EH (cell line): ENCODE measurements at regions not wholly inside any gene's neighbourhood (a gene's known extent, or its start where the extent isn't known, plus 50 kb on each side); places are given as distances from the start of the nearest gene placed in this dataset.
"Not testable (repeated sequence)": the region's sequence is repeated elsewhere in the genome, so short reads cannot be mapped to it uniquely, and the experiment has no call there.

Source experiments
- DNase-seq: peaks from one replicate; pipeline ENCODE4 v3.0.0-alpha.2; 2015; ENCODE audit warnings: low read depth

DNA sequence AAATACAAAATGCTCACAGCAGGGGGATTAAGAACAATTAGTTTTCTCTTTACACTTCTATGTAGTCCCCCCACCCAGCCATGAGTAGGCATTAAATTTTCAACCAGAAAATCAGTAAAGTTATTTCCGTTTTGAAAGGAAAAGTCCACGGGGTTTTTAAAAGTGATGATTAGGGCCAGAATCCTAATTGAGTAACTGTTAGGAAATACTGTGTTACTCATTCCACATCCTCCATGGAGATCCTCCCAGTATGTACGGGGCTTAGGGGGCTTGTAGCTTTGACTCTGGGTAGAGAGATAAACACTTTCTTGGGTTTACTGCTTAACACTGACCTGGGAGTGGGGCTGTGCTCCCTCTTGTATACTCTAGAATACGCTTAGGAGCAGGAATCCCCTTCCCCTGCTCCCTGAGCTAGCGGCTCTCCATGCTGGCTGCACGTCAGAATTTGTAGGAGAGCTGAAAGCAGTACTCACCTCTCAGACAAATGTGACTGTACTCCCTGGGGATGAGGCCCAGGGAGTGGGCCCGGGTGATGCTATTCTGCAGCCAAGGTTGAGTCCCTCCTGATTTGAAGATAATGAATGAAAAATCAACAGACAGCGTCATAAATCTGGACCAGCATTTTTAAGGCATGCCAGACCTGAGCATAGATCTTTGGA, 100.5 kb downstream of the SLC4A3 start:
- DNase-seq, result peak; percentile 36

DNA sequence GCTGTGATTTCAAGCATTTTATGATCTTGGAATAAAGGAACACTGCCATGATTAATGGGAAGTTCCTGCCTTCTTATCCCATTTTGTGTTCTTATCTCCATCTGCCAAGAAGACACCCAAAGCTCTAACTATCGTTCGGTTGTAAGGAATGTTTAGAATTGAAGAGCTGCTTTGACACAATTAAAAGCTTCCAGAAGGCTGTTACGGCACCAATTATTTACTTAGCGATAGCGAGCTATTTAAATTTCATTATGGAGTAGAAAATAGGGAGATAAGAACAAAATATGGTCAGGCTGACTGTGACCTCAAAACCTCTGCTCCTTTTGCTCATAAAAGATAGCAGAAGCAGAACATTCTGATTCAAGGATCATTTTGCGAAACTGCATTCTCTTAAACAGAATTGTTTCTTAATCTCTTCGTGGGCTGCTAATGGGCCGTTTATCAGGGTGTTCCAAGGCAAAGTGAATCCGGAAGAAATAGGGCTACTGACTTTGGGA, 101.6 kb downstream of the SLC4A3 start:
- DNase-seq, result no peak

DNA sequence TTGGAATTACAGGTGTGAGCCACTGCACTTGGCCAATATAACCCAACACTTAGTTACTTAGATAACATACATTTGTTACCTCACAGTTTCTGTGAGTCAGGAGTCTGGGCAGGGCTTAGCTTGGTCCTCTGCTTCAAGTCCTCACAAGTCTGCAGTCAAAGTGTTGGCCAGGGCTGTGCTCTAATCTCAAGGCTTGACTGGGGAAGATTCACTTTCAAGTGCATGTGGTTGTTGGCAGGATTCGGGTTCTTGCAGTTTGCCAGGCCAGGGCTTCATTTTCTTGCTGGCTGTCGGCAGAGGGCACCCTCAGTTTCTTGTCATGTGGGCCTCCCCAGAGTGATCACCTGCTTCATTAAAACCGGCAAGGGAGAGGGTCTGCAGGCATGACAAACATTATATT, 103.7 kb downstream of the SLC4A3 start:
- no peak for DNase-seq

DNA sequence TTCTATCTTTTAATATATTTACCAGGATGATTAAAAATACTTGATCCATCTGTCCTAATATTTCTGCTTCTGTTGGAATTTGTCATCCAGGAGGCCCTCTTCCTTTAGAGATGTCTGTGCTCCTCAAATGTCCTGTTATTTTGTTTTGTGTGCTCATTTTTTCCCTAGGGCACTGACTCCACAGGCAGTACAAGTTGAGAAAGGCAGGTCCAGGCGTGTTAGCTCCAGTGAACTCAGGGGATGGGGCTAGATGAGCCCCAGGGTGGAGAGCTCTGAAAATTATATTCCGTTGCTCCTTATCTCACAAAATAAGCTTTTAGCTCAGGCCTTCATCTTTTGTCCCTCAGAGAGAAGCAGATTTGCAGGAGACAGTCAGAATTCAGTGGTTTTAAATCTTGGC, 105.7 kb downstream of the SLC4A3 start:
- DNase-seq, result no peak

DNA sequence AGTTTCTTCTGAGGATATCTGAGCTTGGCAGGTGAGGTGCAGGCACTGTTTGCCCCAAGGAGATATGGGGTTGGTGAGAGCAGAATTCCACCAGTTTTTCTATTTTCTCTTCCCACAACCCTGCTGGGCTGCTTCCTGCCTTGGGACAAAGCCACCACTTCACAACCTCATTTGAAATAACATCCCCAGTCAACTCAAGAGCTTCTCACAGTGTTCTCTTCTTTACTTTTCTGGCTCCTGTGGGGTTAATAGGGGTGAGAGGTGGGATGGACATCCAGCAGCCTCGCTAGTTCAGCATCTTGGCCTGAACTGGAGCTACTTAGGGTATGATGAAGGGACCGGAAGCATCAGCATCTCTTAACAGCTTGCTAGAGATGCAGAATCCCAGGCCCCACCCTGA, 106.3 kb downstream of the SLC4A3 start:
- DNase-seq, result no peak

DNA sequence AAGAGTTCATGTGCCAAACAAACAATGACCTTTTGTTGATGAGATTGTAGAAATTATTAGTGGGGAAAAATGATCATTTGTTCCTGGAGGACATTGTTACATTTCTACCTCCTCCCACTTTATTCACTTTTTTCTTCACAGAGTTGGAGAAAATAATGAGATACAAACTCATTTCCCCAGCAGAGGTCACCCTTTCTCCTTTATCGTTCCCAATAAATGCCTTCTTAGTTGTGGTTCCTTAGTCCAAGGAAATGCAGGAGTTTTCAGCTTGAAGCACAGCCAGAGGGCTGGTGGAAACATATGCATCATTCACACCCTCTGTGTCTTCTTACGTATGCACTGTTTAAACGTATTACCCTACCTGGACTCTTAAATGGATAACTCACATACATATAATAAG, 108.8 kb downstream of the SLC4A3 start:
- DNase-seq, result peak; percentile 80

DNA sequence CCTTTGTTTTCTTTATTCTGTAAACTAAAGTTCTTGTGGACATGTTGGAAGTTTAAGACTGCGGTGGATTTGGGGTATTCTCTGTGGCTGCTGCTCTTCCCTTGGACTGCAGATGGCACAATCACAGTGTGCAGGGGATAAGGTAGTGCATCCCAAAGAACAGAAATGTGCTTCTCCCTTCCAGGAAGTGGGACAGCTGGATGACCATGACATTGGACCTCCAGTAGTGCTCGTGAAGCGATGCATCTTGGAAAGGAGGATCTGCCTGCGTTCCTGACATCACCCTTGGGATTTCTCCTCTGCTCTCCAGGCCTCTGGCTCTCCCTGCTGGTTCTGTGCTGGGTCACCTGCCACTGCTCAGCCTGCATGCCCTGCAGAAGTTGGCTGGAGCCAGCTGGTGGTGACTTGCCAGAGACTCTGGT, 109.9 kb downstream of the SLC4A3 start:
- DNase-seq, result peak; percentile 55

DNA sequence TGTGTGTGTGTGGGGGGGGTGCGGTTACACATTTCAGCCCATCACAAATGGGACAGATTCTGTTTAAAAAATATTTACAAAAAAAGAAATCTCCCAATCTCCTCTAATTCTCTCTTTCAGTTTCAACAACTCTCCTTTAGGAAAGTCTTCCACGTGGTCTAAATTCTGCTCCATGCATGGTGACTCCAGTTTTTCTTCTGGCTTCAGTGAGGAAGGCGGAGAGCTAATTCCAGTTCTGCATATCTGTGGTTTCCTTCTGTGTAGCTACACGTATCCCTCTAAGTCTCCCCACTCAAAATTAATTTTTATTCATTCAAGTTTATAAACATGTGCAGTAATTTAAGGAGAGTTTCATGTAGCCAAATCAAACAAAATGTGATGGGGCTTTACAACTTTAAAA, 111.6 kb downstream of the SLC4A3 start:
- DNase-seq, result peak; percentile 43

DNA sequence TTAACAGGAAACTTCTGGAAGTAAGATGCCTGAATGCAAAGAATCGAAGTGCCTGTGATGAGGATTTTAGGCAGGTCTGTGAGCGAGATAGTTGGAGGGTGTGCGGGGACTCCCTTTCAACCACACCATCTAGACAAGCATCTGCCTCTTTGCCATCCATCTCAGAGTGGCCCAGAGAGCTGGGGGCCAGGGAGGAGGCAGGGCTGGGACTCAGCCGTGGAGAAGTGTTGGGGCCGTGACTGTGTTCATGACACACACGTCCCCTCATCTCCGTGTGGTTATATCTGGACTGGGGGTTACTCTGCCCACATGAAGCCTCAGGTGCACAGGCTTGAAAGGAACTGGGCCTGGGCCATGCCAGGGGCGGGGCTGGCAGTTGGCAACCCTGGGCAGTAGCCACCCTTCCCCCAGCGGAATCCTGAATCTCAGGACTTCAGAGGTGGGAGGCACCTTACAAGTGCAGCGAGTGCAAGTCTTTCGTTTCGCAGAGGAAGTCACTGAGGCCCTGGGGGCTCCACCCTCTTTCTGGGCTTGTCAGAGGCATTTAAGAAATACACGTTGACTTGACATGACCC, 112.5 kb downstream of the SLC4A3 start:
- no peak for DNase-seq

DNA sequence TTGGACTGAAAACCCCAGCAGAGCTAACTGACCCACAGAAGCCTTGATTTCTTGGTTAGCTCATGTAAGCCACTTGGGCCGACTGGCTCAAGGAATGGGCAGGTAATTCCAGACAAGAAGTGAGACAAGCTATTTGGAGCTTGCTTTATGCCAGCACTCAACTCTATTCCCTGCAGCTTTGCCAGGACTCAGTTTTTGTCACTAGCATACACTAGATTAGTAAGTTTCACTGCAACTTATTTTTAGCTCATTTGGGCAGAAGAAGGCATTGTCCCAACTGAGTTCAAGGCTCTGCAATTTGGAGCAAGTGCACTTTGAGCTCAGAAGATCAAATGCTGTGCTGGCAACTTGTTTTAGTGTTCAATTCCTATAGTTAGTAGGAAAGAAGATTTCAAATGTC, 116.1 kb downstream of the SLC4A3 start:
- DNase-seq, result no peak

DNA sequence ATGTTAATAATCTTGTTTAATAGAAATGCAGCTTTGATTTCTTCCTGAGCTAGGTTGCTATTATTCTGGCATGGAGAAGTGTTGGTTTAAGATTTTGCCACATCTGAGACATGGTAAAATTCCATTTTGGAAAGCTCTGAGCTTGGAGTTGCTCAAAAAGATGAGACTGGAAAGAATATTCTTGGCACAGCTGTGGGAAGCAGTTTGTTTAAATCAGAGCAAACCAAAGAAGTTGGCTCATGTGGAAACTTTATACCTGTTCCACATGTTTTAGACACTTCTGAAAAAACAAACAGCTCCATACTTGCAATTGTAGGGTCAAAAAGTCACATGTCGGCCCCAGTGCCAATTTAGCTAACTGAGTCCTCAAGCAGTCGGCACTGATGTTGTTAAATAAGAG, 116.6 kb downstream of the SLC4A3 start:
- DNase-seq, result no peak

DNA sequence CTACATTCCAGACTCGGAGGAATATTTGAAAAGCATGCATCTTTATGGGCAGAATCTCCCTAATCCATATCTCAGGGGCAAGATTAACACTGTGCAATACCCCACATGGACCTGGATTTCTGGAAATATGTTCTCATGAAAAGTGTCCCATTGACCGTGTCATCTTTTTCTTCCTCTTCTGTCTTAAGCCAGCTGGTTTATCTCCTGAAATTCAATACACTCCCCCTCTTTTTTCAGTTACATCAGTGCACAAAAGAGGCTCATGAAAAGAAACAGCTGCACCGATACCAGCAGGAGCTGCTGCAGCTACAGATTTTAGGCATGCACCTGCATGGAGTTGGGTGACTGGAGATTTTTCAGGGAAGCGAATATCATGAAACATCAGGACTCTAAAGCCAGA, 117.2 kb downstream of the SLC4A3 start:
- DNase-seq, result no peak

DNA sequence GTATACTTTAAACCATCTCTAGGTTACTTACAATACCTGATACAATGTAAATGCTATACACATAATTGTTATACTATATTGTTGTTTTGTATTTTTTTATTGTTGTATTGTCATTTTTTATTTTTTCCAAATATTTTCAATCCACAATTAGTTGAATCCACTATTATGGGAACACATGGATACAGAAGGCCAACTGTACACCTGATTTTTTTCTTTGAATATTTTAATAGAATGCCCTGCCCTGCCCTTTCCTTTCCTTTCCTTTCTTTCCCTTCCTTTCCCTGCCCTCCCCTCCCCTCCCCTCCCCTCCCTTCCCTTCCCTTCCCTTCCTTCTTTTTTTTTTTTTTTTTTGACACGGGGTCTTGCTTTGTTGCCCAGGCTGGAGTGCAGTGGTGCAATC, 120.2 kb downstream of the SLC4A3 start:
- DNase-seq, result no peak

DNA sequence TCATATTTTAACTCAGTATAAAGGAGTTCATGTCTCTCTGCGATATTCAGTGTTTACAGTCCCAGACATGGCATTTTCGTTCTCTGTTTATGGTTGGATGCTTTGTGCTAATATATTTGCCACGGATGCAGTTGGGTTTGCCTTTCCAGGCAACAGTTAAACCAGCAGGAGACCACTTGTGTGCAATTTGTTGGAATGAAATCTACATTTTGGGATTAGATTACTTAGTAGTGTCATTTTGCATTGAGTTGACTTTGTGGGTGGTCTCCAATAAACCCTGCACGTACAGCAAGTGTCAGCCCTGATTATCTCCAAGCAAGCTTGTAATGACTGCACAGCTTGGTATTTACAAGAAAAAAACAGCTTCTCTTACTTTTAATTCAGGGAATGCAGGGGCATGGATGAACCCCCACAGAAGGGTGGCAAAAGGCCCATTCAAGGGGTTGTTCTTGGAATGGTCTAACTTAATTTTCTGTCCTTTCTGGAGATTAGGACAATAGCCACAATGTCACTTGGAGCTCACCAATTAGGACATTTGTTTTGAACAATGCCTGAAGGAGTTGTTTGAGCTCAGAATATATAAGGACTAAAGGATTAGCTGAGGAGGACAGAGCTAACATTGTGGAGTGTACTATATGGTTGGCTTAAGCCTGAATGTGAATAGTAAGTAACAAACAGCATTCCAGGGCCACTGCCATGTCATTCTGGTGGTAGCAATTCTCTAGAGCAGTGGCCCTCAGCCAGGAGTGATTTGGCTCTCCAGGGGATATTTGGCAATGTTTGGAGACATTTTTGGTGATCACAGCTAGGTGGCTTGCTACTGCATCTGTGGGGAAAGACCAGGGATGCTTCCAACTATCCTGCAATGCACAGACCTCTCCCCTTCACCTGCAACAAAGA, 121.5 kb downstream of the SLC4A3 start:
- DNase-seq, result peak; percentile 18

DNA sequence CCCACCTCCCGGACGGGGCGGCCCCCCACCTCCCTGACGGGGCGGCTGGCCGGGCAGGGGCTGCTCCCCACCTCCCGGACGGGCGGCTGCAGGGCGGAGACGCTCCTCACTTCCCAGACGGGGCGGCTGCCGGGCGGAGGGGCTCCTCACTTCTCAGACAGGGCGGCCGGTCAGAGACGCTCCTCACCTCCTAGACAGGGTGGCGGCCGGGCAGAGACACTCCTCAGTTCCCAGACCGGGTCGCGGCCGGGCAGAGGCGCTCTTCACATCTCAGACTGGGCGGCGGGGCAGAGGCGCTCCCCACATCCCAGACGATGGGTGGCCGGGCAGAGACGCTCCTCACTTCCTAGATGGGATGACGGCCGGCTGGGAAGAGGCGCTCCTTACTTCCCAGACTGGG, 123.7 kb downstream of the SLC4A3 start:
- not testable (repeated sequence) for DNase-seq

DNA sequence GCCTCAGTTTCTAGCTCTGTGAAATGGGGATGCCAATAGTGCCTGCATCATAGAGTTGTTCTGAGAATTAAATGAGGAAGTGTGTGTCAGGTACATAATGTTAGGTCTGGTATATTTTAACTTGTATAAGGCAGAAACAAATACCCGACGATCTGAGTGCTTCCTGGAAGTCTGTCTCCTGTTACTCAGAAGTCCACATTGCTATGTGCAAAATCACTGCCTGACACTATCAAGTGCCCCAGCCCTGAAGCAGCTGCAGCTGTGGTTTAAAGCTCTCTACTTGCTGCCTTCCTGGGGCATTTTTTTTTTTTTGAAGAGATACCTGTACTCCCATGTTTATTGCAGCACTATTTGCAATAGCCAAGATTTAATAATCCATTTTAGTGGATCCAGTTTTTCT, 125.3 kb downstream of the SLC4A3 start:
- DNase-seq, result peak; percentile 35

DNA sequence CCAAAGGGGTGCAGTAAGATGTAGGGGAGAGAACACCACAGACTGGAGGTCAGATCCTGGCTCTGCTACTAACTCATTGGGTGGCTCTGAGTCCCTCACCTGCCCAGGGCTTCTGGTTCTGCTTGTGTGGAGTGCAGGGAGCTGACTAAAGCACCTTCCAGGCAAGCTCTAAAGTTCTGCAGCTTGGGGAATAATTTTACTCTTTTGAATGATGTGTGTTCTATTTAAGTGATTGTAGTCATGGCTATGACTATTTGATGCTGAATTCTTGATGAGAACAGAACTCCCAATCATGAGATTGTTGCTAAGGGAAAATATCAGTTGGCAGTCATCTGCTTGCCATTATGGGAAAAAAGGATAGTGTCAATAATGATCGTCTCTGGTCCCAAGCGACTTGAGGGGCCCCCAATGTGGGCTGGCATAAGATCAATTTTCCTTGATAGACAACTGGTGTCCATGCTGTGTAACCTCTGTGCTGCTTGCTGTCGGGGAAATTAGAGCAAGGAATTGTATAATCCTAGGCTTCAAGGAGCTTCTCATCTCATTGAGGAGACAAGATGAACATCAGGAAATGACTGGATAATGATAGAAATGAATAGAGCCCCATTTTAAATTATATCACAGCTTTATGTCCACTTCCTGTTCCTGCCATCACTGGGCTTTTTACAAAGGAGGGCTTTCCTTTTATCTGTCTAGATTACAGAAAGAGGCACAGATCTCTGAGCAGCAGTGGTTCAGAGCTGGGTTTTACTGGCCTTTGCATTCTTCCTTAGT, 131.7 kb downstream of the SLC4A3 start:
- no peak for DNase-seq

DNA sequence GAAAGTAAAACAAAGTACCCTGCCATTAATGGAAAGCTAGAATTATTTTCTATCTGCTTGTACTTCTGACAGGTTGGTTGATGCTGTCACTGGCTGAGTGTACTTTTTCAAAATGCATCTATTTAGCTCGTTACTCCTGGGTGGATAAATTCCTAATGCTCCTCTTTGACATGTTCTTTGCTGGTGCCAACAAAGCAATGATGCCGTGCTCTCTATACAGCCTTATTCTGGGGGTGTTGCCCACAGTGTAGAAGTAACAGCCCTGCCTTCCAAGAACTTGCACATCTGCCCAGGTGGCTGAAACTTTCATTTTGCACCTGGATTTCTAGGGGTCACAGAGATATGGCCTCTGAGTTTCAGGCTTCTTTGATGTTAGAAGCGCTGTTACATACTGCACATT, 132.4 kb downstream of the SLC4A3 start:
- no peak for DNase-seq

DNA sequence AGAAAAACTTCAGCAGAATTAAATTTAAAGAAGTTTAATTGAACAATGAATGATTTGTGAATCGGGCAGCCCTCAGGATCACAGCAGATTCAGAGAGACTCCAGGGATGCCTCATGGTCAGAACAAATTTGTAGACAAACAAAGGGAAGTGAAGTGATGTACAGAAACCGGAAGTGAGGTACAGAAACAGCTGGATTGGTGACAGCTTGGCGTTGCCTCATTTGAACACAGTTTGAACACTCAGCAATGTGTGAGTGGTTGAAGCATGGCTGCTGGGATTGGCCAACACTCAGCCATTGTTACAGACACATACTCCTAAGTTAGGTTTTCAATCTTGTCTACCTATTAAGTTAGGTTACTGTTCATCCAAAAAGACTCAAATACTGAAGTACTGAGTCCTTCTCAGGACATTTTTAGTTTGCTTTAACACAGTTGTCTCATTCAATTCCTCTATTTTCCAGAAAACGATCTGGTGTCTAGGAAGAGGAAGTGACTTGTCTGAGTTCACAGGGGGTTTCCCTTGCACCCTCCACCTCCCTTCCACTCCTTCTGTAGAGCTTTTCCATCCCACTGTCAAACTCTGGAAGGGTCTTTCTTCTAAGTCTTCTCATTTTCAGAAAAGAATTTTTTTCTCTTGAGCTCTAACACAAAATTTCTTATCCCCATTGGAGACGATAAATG, 137.9 kb downstream of the SLC4A3 start:
- DNase-seq, result no peak

DNA sequence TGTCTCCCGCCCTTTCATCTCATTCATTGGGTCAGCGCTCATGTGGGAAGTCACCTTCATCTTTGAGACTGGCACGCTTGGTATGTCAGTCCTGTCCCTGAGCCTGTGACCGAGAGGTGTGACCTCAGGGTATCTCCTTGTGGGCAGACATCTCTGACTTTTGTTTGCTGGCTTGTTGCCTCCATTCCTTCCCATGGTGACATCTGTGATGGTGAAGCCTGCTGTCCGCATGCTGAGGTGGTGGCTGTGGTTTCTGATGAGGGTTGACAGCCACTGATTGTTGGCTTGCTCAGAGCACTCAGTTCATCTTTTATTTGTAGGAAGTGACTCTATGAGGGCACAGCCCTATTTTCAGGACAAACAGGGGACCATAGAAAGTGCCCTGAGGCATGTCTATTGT, 139.2 kb downstream of the SLC4A3 start:
- no peak for DNase-seq

DNA sequence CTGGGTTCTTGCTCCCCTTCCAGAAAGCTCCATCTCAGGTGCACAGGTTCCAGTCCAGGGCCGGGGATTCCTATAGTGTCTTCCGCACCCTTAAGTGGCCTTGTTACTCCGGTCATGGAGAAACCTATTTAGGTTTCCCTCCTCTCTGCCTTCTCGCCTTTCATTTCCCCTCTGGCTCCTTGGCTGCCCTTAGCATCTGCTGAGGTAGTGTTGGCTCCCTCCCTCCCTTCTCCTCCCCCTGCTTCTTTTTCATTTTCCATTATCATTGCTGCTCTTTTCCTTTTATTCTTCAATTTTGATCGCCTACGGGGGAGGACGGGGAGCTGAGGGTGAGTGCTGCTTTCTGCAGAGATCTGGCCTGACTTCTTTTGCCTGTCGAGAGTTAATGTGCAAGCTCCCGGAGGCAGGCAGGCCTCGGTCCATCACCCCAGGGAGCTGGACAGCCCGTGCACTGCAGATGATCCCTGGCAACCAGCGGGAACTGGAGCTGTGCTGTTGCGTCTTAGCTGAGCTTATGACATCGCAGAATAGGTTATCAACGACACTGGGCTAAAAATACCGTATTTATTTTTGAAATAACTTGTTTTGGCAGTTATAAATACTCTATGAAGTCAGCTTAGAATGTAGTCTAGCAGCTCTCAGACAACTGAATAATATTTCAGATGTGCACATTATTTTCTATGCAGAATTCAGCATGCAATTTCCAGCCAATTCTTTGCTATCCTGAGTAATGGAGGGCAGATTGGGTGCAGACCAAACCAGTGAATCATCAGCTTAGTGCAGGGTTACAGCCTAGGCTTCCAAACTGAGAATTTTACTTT, 141.9 kb downstream of the SLC4A3 start:
- peak; percentile 10 for DNase-seq
